SK-N-MC (cell line): ENCODE measurements at regions not wholly inside any gene's neighbourhood (a gene's known extent, or its start where the extent isn't known, plus 50 kb on each side); places are given as distances from the start of the nearest gene placed in this dataset.
A peak's percentile ranks its signal among the peaks of the same experiment; 100 is the strongest.

Source experiments
- DNase-seq: peaks from one replicate; pipeline ENCODE4 v3.0.0-alpha.2; 2011; ENCODE audit warnings: low read depth, low spot score
- H3K27ac ChIP-seq: fragments of 200-600 bp; sonication (generic); 2 replicates; pipeline ENCODE4 v1.5.1; 2016; ENCODE audit warnings: mixed run types
- H3K36me3 ChIP-seq: fragments of 200-600 bp; sonication (generic); 2 replicates; pipeline ENCODE4 v1.6.1; 2017; ENCODE audit warnings: antibody characterized with exemption, low read length, mixed read lengths; ENCODE audit not compliant: insufficient read depth
- H3K4me3 ChIP-seq: fragments of 200-600 bp; sonication (generic); 2 replicates; pipeline ENCODE4 v1.5.1; 2016
- H3K9ac ChIP-seq: fragments of 200-600 bp; sonication (generic); 2 replicates; pipeline ENCODE4 v1.8.0; 2017; ENCODE audit warnings: mixed run types, mixed read lengths; ENCODE audit not compliant: insufficient read length
- H3K9me3 ChIP-seq: fragments of 200-600 bp; sonication (generic); 2 replicates; pipeline ENCODE4 v1.6.1; 2017; ENCODE audit warnings: low read depth, mild to moderate bottlenecking, antibody characterized with exemption, low read length, moderate library complexity, mixed read lengths
- EZH2 ChIP-seq: fragments of 200-600 bp; sonication (generic); IDR thresholded peaks from one replicate; pipeline ENCODE4 v1.6.1; 2017; ENCODE audit warnings: antibody characterized with exemption
- FOXP2 ChIP-seq: optimal IDR thresholded peaks from 2 replicates; pipeline ENCODE3; 2011; ENCODE audit warnings: mild to moderate bottlenecking, moderate library complexity; ENCODE audit not compliant: insufficient read depth; ENCODE audit errors: extremely low read length, control extremely low read depth
- POLR2AphosphoS5 ChIP-seq: IDR thresholded peaks from 2 replicates; pipeline ENCODE4 v1.6.1; 2012; ENCODE audit warnings: mild to moderate bottlenecking, low read depth, low read length, borderline replicate concordance

- Histone ChIP-seq H3K36me3 (no peaks in the 10 kb centered on the region), H3K27ac (peak overlapping the region; percentile 82), H3K4me3 (peak overlapping the region; percentile 40), H3K9me3 (no peaks in the 10 kb centered on the region), H3K9ac (peak overlapping the region; percentile 42)
- peak; percentile 12 for DNase-seq
- TF ChIP-seq POLR2AphosphoS5 (no peak), FOXP2 (no peak), EZH2 (no peak)
These were observed 107.3 kb upstream of the DCN start for GRCh38 chr12:91289906-91290305.

- Histone ChIP-seq H3K27ac (peak overlapping the region; percentile 82; the same call in 1 of the 2 replicates), H3K36me3 (no peaks in the 10 kb centered on the region), H3K9me3 (no peaks in the 10 kb centered on the region), H3K4me3 (no peak overlapping the region), H3K9ac (no peak overlapping the region)
- no peak for DNase-seq
- TF ChIP-seq POLR2AphosphoS5: no peak
- no peak for TF ChIP-seq FOXP2
- no peak for TF ChIP-seq EZH2
These were observed 106.5 kb upstream of the DCN start for GRCh38 chr12:91289072-91289471.

- no peak overlapping the region for H3K9ac ChIP-seq
- TF ChIP-seq FOXP2 (no peak), POLR2AphosphoS5 (no peak), EZH2 (no peak)
These were observed 105.1 kb upstream of the DCN start for GRCh38 chr12:91287753-91288152.

GRCh38 chr12:91278126-91278525 is 95.5 kb upstream of the DCN start:
- H3K9ac ChIP-seq: no peak overlapping the region
- no peak for TF ChIP-seq FOXP2
- TF ChIP-seq POLR2AphosphoS5: no peak
- no peak for TF ChIP-seq EZH2
- no peak for DNase-seq

More at GRCh38 chr12:91287753-91288152, 105.1 kb upstream of the DCN start:
- H3K4me3 ChIP-seq: no peak overlapping the region
- H3K9me3 ChIP-seq: no peaks in the 10 kb centered on the region
- no peaks in the 10 kb centered on the region for H3K36me3 ChIP-seq
- no peak for DNase-seq
- no peak overlapping the region for H3K27ac ChIP-seq

GRCh38 chr12:91276509-91276908 is 93.9 kb upstream of the DCN start:
- Histone ChIP-seq H3K36me3 (no peaks in the 10 kb centered on the region), H3K4me3 (no peak overlapping the region), H3K9me3 (no peaks in the 10 kb centered on the region), H3K27ac (peak overlapping the region; percentile 7; the same call in 1 of the 2 replicates), H3K9ac (no peak overlapping the region)
- no peak for TF ChIP-seq EZH2
- TF ChIP-seq POLR2AphosphoS5: no peak
- TF ChIP-seq FOXP2: no peak
- DNase-seq: no peak

More at GRCh38 chr12:91278126-91278525, 95.5 kb upstream of the DCN start:
- H3K36me3 ChIP-seq: no peaks in the 10 kb centered on the region
- H3K9me3 ChIP-seq: no peaks in the 10 kb centered on the region
- H3K27ac ChIP-seq: no peak overlapping the region
- no peak overlapping the region for H3K4me3 ChIP-seq

- H3K36me3 ChIP-seq: no peaks in the 10 kb centered on the region
- H3K9ac ChIP-seq: peak overlapping the region; percentile 59
- no peaks in the 10 kb centered on the region for H3K9me3 ChIP-seq
- H3K27ac ChIP-seq: peak overlapping the region; percentile 37
- H3K4me3 ChIP-seq: peak overlapping the region; percentile 1; the same call in 1 of the 2 replicates
- TF ChIP-seq FOXP2 (no peak), EZH2 (no peak), POLR2AphosphoS5 (no peak)
- DNase-seq: no peak
These were observed 92.7 kb upstream of the DCN start for GRCh38 chr12:91275321-91275720.

- TF ChIP-seq POLR2AphosphoS5 (no peak), FOXP2 (no peak), EZH2 (no peak)
- no peak for DNase-seq
- no peaks in the 10 kb centered on the region for H3K9me3 ChIP-seq
- H3K9ac ChIP-seq: peak overlapping the region; percentile 59
- no peaks in the 10 kb centered on the region for H3K36me3 ChIP-seq
- peak overlapping the region; percentile 37 for H3K27ac ChIP-seq
- peak overlapping the region; percentile 1; the same call in 1 of the 2 replicates for H3K4me3 ChIP-seq
These were observed 92.3 kb upstream of the DCN start for GRCh38 chr12:91274916-91275315.

GRCh38 chr12:91273560-91273959 is 90.9 kb upstream of the DCN start:
- Histone ChIP-seq H3K36me3 (no peaks in the 10 kb centered on the region), H3K27ac (no peak overlapping the region), H3K9ac (no peak overlapping the region), H3K4me3 (no peak overlapping the region), H3K9me3 (no peaks in the 10 kb centered on the region)
- no peak for TF ChIP-seq POLR2AphosphoS5
- no peak for TF ChIP-seq FOXP2
- no peak for TF ChIP-seq EZH2
- DNase-seq: no peak
